HG02938 (cell line): ENCODE measurements at regions not wholly inside any gene's neighbourhood (a gene's known extent, or its start where the extent isn't known, plus 50 kb on each side); places are given as distances from the start of the nearest gene placed in this dataset.
"Not testable (repeated sequence)": the region's sequence is repeated elsewhere in the genome, so short reads cannot be mapped to it uniquely, and the experiment has no call there.

Experiments
- ATAC-seq: cut with Tn5 transposase; IDR thresholded peaks from one replicate; pipeline ENCODE4 v1.9.1; 2021; ENCODE audit warnings: mild to moderate bottlenecking, moderate library complexity; ENCODE audit not compliant: unreplicated experiment

DNA sequence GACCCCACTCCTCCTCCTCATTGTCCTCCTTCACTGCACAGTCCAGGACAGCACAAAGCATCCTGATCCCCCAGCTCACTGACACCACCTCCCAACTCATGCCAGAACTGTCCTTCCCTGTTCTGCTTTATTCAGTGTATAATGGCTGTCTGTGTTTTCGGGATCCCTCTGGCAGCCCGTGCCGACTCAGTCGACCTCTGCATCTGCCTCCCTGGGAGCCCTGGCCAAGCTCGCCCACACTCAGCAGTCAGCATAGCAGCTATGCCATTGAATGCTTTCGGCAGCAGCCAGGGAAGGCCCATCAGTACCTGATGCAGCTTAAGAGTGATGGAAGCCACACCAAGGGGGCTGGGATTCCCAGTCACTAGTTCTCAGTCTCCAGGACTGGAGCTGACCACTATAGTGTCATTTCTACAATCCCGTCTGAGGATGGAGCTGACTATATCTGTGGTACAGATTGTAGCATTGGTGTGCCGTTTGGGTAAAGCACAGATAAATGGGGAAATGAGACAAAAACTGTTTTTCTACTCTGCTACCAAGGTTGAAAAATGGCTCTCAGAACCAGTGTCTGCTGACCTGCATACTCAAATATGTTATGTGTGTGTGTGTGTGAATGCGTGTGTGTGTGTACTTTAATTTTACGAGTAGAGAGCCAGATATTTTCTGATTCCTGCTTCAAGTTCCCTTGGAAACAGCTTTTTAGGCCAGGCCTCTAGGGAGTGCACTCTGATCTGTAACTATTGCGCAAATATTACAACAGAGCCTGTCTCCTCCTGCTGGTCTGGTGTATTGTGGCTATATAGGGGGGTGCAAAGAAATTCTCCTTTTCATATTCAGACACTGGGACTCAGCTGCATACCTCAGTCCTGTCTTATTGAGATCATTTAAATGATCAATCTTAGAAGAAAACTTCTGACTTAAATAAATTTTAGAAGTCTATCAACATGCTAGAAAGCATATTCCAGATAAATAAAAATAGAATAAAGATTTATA lies 78.8 kb upstream of the TOP3B start:
- no peak for ATAC-seq

GRCh38 chr22:22060200-22061084 lies 77.9 kb upstream of the TOP3B start:
- ATAC-seq, result no peak

GRCh38 chr22:22059291-22060002 lies 76.9 kb upstream of the TOP3B start:
- ATAC-seq, result no peak

DNA sequence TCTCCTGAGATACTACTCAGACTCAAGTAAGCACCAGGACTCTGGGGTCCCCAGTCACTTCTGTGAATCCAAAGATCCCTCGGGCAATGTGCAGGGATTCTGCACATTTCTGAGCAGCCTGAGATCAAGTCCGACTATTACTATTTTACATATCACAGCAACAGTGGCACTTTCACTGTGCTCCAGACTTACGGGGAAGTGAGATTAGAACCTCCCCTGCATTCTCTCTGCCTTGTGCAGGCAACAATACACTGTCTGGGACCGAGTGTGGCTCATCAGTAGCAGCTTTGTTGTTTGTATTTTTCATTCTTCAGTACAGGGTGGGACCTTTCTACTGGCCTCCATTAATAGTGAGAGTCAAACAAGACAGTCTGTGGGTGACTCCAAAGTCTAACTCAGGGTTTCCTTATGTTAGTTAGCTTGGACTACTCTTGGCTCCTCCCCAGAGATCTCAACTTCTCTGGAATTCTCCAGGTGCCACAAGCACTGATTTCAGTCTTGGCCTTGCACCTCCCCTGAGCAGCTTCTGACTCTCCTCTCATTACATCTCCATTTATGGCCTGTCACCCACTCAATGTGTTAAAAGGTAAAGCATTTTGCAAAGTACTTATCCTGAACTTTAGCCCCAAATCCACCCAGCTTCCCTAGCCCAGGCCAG lies 76.2 kb upstream of the TOP3B start:
- no peak for ATAC-seq

- ATAC-seq, result no peak
These were observed 75.2 kb upstream of the TOP3B start for GRCh38 chr22:22057617-22058378.

GRCh38 chr22:22056809-22057594 lies 74.4 kb upstream of the TOP3B start:
- not testable (repeated sequence) for ATAC-seq

- ATAC-seq, result not testable (repeated sequence)
These were observed 70.1 kb upstream of the TOP3B start for GRCh38 chr22:22052548-22053139.

DNA sequence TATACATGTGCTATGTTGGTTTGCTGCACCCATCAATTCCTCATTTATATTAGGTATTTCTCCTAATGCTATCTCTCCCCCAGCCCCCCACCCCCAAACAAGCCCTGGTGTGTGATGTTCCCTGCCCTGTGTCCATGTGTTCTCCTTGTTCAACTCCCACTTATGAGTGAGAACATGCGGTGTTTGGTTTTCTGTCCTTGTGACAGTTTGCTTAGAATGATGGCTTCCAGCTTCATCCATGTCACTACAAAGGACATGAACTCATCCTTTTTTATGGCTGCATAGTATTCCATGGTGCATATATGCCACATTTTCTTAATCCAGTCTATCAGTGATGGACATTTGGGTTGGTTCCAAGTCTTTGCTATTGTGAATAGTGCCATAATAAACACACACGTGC lies 68.4 kb upstream of the TOP3B start:
- ATAC-seq, result not testable (repeated sequence)

DNA sequence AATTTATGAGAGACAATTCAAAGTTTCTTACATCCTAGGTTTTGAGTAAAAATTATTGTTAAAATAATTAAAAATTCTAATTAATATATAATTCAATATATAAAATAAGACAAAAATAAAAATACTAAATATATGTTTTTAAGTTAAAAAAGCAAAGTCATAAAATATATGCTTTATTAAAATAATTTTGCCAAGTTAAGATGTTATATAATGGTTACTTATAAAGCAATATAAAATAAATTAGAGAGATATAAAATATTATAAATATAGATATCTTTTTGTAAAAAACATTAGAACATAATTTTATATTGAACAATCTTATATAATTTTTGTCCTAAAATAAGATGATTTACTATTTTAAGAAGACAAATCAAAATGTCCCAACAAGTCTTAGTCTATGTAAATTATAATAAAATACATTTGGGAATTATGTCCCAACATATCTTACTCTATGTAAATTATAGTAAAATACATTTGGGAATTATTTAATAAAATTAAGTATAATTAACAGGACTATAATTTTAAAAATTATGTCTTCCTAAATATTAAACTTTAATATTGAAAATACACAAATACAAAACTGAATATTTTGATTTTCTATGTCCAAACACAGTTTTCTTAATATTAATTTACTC lies 67.7 kb upstream of the TOP3B start:
- no peak for ATAC-seq

DNA sequence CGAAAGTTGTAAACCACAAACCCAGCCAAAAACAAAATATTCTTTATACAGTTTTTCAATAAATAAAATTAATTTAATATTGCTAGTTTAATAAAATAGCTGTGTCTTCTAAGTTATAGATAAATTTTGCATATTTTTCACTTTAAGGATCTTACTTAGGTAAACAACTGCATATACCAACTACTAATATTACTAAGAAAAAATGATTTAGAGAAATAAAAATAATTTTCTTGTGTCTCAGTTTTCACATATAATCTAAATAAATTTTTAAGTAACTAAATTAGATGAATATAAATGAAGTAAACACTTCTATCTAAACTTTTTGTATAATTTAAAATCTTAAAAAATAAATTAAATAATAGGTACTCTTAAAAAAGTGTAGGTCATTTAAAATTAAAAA lies 67.1 kb upstream of the TOP3B start:
- ATAC-seq, result no peak

DNA sequence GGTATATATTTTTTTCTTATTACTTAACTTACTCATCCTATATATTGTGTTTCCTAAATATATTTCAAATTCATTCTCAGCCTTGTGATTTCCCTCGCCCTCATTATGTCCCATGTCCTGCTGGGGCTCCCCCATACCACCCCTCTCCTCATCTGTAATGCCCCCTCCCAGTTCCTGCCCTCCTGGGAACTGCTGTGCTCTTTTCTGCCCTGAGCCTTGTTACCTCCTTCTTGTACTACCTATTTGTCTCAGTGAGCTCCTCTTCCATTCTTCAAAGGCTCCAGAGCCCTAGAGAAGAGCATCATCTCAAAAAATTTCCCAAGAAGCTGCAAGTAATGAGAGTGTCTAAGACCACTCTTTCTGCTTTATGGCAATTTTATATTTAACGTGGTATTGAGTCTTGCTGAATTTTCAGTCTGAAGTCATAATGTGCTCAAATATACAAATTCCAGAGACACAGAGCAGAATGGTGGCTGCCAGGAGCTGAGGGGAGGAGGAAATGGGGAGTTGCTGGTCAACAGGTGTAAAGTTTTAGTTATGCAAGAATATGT lies 66.5 kb upstream of the TOP3B start:
- ATAC-seq, result no peak

GRCh38 chr22:22048318-22048942 lies 65.8 kb upstream of the TOP3B start:
- ATAC-seq, result no peak

DNA sequence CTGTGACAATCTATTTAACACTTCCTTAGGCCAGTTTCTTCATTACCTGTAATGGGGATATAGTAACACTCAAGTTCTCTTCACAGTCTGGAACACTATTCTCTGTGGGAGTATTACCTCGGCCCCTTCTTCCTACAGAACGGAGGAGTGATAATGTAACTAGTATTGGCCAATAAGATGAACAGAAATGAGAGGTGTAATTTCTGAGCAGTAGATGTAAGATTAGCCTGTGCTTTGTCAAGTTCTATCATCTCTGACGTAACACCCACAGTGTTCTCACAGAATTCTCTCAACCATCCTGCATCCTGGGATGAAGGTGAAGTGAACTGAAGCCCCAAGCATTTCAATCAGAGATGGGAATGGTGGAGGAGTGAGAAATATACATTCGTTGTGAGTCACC lies 65.2 kb upstream of the TOP3B start:
- ATAC-seq, result no peak

DNA sequence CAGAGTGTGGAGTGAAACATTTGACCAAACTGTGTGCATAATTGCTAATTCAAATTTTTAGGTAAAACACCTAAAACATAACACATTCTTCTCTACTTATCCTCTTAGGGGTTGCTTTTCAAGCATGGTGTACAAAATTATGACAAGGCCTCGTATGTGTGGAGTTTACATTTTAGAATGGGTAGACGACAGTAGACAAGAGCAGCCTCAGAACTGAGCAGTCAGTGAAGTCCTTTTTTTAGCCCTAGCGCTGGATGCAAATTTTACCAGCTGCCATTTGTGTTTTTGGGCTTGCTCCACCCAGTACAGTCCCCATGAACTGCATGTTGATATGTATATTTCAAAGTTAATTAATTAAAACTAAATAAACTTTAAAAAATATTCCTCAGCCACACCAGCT lies 64.7 kb upstream of the TOP3B start:
- ATAC-seq, result no peak

GRCh38 chr22:22046370-22046769 lies 63.8 kb upstream of the TOP3B start:
- ATAC-seq, result no peak

- no peak for ATAC-seq
These were observed 63.2 kb upstream of the TOP3B start for GRCh38 chr22:22045571-22046335.

- no peak for ATAC-seq
These were observed 61.6 kb upstream of the TOP3B start for GRCh38 chr22:22044153-22044552.
